ENCODE measurements at regions not wholly inside any gene's neighbourhood (a gene's known extent, or its start where the extent isn't known, plus 50 kb on each side); places are given as distances from the start of the nearest gene placed in this dataset.

GRCh38 chr7:94265456-94265855, 129.2 kb upstream of the COL1A2 start:
- no peaks in the 10 kb centered on the region for H3K36me3 ChIP-seq
- TF ChIP-seq, protein P1, sequence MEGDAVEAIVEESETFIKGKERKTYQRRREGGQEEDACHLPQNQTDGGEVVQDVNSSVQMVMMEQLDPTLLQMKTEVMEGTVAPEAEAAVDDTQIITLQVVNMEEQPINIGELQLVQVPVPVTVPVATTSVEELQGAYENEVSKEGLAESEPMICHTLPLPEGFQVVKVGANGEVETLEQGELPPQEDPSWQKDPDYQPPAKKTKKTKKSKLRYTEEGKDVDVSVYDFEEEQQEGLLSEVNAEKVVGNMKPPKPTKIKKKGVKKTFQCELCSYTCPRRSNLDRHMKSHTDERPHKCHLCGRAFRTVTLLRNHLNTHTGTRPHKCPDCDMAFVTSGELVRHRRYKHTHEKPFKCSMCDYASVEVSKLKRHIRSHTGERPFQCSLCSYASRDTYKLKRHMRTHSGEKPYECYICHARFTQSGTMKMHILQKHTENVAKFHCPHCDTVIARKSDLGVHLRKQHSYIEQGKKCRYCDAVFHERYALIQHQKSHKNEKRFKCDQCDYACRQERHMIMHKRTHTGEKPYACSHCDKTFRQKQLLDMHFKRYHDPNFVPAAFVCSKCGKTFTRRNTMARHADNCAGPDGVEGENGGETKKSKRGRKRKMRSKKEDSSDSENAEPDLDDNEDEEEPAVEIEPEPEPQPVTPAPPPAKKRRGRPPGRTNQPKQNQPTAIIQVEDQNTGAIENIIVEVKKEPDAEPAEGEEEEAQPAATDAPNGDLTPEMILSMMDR (IDR thresholded peaks at IDR 0.05), result no peak
- DNase-seq, result no peak
- no peak overlapping the region for H3K27ac ChIP-seq
- intact Hi-C loops (cut with DNase I; ENCODE audit: low total_unique reads), result no loop called here
- no peaks in the 10 kb centered on the region for H3K9me3 ChIP-seq
- no peaks in the 10 kb centered on the region for H3K4me1 ChIP-seq
- H3K27me3 ChIP-seq, result no peaks in the 10 kb centered on the region
- no peak overlapping the region for H3K4me3 ChIP-seq

DNA sequence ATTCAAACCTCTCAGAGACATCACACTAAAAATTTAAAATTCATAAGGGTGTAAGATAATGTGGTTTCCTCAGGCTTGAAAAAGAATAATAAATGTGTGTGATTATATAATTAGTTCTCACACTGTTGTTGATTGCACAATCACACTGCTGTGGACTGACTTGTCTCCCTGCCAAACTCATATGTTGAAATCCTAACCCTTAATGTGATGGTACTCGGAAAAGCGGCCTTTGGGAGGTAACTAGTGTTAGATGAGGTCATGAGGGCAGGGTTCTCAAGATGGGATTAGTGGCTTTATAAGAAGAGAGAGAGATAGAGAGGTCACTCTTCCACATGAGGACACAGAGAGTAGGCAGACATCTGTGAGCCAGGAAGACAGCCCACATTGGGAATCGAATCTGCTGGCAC, 128.5 kb upstream of the COL1A2 start:
- Histone ChIP-seq H3K36me3 (no peaks in the 10 kb centered on the region), H3K27me3 (no peaks in the 10 kb centered on the region), H3K4me1 (no peaks in the 10 kb centered on the region), H3K27ac (no peak overlapping the region), H3K9me3 (no peaks in the 10 kb centered on the region), H3K4me3 (no peak overlapping the region)
- peak in 1 of 2 donors; percentile 33 for DNase-seq
- intact Hi-C loops (cut with DNase I; ENCODE audit: low total_unique reads), result no loop called here
- TF ChIP-seq, protein P1 (IDR thresholded peaks at IDR 0.05), result no peak

GRCh38 chr7:94270772-94271171, 123.9 kb upstream of the COL1A2 start:
- no peaks in the 10 kb centered on the region for H3K27me3 ChIP-seq
- intact Hi-C loops (cut with DNase I; ENCODE audit: low total_unique reads), result no loop called here
- DNase-seq, result no peak
- H3K4me1 ChIP-seq, result no peaks in the 10 kb centered on the region
- H3K4me3 ChIP-seq, result no peak overlapping the region
- H3K27ac ChIP-seq, result no peak overlapping the region
- TF ChIP-seq, protein P1 (IDR thresholded peaks at IDR 0.05), result no peak
- H3K9me3 ChIP-seq, result no peaks in the 10 kb centered on the region
- H3K36me3 ChIP-seq, result no peaks in the 10 kb centered on the region

- Histone ChIP-seq H3K9me3 (no peaks in the 10 kb centered on the region), H3K36me3 (no peaks in the 10 kb centered on the region), H3K4me3 (no peak overlapping the region), H3K4me1 (no peaks in the 10 kb centered on the region), H3K27me3 (no peaks in the 10 kb centered on the region), H3K27ac (no peak overlapping the region)
- intact Hi-C loops (cut with DNase I; ENCODE audit: low total_unique reads), result no loop called here
- TF ChIP-seq, protein P1 (IDR thresholded peaks at IDR 0.05), result no peak
- no peak for DNase-seq
These were observed 121.7 kb upstream of the COL1A2 start for GRCh38 chr7:94272821-94273583.

GRCh38 chr7:94274828-94275227, 119.9 kb upstream of the COL1A2 start:
- Histone ChIP-seq H3K4me3 (no peak overlapping the region), H3K27ac (no peak overlapping the region), H3K4me1 (no peaks in the 10 kb centered on the region), H3K27me3 (no peaks in the 10 kb centered on the region), H3K36me3 (no peaks in the 10 kb centered on the region), H3K9me3 (no peaks in the 10 kb centered on the region)
- intact Hi-C loops (cut with DNase I; ENCODE audit: low total_unique reads), result no loop called here
- TF ChIP-seq, protein P1 (IDR thresholded peaks at IDR 0.05), result no peak
- no peak for DNase-seq

Measured in tibial artery (tissue), 4 donors.